ENCODE measurements at regions not wholly inside any gene's neighbourhood (a gene's known extent, or its start where the extent isn't known, plus 50 kb on each side); places are given as distances from the start of the nearest gene placed in this dataset.

DNA sequence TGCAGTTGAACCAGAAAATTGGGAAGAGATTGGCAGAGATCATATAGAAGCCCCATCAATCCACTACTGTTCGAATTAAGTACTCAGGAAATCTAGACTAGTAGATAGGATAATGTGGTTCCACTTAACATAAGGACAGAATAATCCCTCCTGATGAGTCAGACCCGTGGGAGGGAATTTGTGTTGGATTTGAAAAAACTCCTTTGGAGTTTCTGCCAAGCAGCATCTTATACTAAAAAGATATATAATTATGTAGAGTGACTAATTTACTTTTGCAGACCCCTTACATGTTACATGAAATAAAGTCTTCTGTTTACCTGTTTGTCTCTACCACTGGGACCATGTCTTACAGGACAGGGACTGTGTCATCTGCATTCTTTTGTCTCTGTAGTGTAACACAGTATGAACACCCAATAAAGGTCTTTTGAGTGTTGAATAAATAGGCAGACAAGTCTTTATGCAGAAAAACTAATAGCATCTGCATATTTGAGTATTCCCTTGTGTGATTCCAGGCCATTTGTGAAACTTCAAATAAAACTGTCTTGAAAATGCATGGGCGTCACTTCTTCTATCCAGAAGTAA is 122.6 kb upstream of the DNAJC10 start:
- no peak for TF ChIP-seq POLR2A (IDR thresholded peaks at IDR 0.05)
- no peak for TF ChIP-seq POLR2AphosphoS5 (IDR thresholded peaks at IDR 0.05)
- no peak for TF ChIP-seq CTCF (IDR thresholded peaks at IDR 0.05)
- no peak for TF ChIP-seq EP300 (IDR thresholded peaks at IDR 0.05)
